Hematopoietic multipotent progenitor cell treated with erythropoietin and hydrocortisone succinate and interleukin-3 and kit ligand, for 8 days (in vitro differentiated cells): ENCODE measurements at regions not wholly inside any gene's neighbourhood (a gene's known extent, or its start where the extent isn't known, plus 50 kb on each side); places are given as distances from the start of the nearest gene placed in this dataset.
A peak's percentile ranks its signal among the peaks of the same experiment; 100 is the strongest.
"Not testable (repeated sequence)": the region's sequence is repeated elsewhere in the genome, so short reads cannot be mapped to it uniquely, and the experiment has no call there.

ENCODE experiments used
- DNase-seq: peaks from one replicate; pipeline ENCODE4 v3.0.0-alpha.2; 2015

- no peak for DNase-seq
Measured at GRCh38 chr3:40649346-40649745, 124.6 kb downstream of the ZNF621 start.

- no peak for DNase-seq
Measured at GRCh38 chr3:40652072-40652471, 127.3 kb downstream of the ZNF621 start.

- no peak for DNase-seq
Measured at GRCh38 chr3:40653001-40653400, 128.2 kb downstream of the ZNF621 start.

DNA sequence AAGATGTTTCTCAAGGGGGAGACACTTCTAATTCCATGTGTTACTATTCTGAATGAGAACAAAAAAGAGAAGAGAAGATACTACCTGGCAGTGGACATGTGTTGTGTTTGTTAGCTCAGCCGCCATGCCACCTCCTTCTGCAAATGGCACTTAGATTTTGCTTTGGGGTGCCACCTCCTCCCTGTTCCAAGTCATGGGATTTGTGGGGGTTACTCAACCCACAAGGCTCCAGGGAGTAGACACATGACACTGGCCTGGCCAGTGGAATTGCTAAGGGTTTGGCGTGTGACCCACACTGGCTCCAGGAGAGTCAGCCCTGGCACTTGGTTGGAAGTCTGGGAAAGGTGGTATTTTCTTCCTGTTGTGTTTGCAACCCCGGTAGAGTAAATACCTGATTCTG is 129.1 kb downstream of the ZNF621 start:
- no peak for DNase-seq

- DNase-seq = no peak
Measured at GRCh38 chr3:40655551-40655950, 130.8 kb downstream of the ZNF621 start.

- no peak for DNase-seq
Measured at GRCh38 chr3:40657623-40658022, 132.9 kb downstream of the ZNF621 start.

- DNase-seq = no peak
Measured at GRCh38 chr3:40658305-40658704, 133.5 kb downstream of the ZNF621 start.

- no peak for DNase-seq
Measured at GRCh38 chr3:40660554-40660953, 135.8 kb downstream of the ZNF621 start.

GRCh38 chr3:40661284-40661683 is 136.5 kb downstream of the ZNF621 start:
- DNase-seq = no peak

DNA sequence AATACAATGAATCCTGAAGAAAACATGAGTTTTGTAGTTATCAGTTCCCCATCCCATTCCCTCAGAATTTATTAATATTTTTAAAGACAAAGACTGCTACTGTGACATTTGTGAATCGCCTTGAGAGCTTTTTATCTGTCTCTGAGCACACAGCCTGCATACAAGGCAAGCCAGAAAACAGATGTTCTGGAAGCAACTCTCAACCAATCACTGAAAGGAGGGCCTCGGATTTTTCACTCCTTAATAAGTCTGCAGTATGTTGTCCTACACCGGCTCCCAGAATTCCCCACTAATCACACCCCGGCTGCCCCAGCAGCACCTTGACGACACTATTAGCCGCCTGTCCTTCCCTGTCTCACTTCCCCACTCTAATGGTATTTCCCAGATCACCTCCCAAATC is 138.5 kb downstream of the ZNF621 start:
- no peak for DNase-seq

- DNase-seq = no peak
Measured at GRCh38 chr3:40669176-40669575, 144.4 kb downstream of the ZNF621 start.

GRCh38 chr3:40672861-40673260 is 148.1 kb downstream of the ZNF621 start:
- DNase-seq = no peak

GRCh38 chr3:40677321-40677720 is 152.6 kb downstream of the ZNF621 start:
- no peak for DNase-seq

GRCh38 chr3:40677749-40678148 is 153.0 kb downstream of the ZNF621 start:
- no peak for DNase-seq

DNA sequence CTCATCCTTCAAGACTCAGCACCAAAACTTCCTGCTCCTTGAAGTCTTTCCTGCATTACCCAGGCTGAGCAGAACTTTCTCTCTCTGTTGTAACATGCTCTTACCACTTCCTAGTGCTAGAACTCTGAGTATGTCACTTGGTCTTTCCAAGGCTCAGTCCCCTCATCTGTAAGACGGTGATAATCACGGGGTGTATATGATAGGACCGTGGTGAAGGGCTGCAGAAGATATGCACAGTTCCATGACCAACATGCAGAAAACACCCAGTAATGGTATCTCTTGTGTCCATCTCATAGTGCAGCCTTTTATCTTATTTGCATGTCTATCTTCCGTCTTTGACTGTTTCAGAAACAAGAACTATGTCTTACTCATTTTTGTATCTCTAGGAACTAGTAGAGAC is 154.5 kb downstream of the ZNF621 start:
- DNase-seq = peak; percentile 43

- no peak for DNase-seq
Measured at GRCh38 chr3:40680685-40681657, 156.2 kb downstream of the ZNF621 start.

DNA sequence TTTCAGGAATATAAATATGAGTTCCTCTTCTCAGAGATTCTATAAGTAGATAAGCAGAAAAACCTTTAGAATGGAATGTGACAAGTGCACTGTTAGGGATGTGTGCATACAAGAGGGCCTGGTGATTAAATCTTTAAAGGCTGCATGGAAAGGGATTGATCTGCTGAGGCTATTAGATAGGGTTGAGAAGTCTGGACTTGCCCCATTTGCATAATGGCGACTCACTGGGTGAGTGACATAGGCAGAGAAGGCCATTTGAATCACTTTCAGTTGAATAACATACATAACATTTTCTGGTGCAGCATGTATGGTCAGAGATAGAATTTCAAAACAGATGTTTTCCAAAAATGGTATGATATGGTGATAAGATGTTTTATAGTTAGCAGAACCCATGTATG is 156.9 kb downstream of the ZNF621 start:
- no peak for DNase-seq

DNA sequence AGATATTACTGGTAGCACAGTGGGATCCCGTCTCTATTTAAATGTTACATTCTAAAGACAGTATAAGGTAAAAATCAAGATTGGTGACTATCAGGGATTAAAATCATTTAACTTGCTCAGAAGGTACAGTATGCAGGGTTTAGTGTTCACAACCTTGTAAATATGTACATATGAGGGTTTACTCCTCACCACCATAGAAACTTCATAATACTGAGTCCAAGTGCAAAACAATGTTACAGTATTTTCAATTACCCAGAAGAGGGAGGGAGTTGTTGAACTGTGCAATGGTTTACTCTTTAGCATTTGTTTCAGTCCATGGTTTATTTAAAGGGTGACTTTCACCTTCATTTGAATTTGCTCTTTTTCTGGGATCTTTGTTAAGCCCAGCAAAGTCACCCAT is 165.1 kb downstream of the ZNF621 start:
- DNase-seq = no peak

GRCh38 chr3:40690749-40691451 is 166.1 kb downstream of the ZNF621 start:
- no peak for DNase-seq

DNA sequence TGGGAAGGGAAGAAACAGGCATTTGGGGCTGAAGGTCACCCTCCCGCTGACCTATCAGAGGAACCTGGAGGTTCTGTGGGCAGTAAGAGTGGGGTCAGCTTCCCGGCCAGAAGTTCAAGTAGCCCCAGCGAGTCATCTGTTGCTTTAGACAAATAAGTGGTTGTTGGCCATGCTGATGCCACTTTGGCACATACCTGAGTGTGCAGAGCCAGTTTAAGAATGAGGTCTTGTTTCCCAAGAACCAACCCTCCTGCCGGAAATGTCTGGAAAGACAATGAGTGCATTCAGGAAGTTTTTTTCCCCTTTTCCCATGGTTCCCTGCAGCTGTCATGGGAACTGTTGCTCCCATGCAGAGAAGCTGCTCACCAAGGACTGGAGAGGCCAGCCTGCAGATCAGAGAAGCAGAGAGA is 166.7 kb downstream of the ZNF621 start:
- DNase-seq = no peak

GRCh38 chr3:40695848-40696247 is 171.1 kb downstream of the ZNF621 start:
- DNase-seq = no peak

- not testable (repeated sequence) for DNase-seq
Measured at GRCh38 chr3:40698611-40699010, 173.9 kb downstream of the ZNF621 start.

GRCh38 chr3:40701016-40701588 is 176.3 kb downstream of the ZNF621 start:
- no peak for DNase-seq

GRCh38 chr3:40704224-40704623 is 179.5 kb downstream of the ZNF621 start:
- no peak for DNase-seq
